Smooth muscle cell of the brain vasculature (primary cell): ENCODE measurements at regions not wholly inside any gene's neighbourhood (a gene's known extent, or its start where the extent isn't known, plus 50 kb on each side); places are given as distances from the start of the nearest gene placed in this dataset.
"Not testable (repeated sequence)": the region's sequence is repeated elsewhere in the genome, so short reads cannot be mapped to it uniquely, and the experiment has no call there.

Source experiments
- DNase-seq: peaks from one replicate; pipeline ENCODE4 v3.0.0-alpha.2; 2012; ENCODE audit warnings: low read depth, low spot score

DNA sequence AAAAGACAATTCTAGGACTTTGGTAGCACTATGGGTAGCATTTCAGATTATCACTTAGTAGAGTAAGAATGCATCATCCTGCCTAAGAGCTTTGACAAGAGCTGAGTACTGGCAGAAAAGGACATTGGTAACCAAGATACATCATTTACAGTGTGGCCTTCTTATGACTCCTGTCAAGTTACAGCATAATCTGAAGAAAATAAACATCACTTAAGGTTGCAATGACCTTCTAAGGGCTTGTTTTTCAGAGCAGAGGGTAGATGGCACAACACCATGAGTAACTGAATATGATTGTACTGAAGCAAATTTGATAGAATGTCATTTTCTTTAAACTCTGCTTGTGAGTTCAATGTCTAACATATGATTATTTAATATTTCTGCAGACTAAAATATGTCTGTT, 822.6 kb downstream of the TBC1D32 start:
- DNase-seq: no peak

DNA sequence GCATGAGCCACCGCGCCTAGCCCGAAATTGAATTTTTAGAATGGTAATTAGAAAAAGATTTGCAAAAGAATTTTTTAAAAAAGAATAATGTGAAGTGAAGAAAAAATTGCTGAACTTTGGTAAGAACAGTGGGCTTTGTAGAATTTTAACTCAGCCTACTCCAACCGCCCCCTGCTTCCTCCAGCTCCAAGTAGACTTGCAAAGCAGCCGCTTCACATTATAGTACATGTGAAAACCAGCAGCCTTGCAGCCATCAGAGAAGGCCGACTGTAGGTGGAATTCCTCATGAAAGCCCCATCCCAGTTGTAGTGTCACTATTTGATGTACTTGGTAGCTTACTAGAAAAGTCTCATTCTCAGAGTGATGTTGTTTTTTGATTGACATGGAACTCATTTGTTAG, 835.6 kb downstream of the TBC1D32 start:
- DNase-seq: no peak

DNA sequence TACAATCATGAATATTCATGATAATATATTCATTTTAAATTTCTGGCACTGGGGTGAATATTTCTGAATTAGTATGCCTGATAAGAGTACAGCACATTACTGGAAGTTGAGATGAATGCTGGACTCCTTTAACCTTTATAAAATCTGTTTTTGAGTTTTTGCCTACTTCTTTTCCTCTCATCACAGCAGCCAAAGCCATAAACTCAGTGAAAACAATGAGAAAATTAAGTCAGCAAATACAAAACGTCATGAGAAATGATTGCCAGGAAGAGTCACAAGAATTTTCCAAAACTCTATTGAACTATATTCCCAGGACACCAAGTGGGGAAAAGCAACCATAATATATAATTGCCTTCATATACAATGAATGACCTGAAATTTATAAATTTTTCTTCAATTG, 837.6 kb downstream of the TBC1D32 start:
- no peak for DNase-seq

DNA sequence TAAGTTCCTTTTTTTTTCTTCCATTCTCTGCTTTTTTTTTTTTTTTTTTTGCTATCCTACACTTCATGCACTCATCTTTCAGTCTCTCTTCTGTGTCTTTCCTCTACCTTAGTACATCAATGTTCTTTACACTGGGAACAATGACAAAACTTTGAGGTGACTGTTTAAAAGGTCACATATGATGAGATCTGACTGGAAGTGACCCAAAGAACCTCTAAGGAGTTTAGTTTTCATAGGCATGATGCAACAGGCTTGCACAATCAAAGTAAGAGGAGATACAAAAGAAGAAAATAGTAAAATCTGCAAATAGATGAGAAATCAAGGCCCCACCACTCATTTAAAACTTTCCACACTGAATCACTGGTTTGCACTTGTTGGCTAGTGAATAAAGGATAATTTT, 840.8 kb downstream of the TBC1D32 start:
- no peak for DNase-seq

DNA sequence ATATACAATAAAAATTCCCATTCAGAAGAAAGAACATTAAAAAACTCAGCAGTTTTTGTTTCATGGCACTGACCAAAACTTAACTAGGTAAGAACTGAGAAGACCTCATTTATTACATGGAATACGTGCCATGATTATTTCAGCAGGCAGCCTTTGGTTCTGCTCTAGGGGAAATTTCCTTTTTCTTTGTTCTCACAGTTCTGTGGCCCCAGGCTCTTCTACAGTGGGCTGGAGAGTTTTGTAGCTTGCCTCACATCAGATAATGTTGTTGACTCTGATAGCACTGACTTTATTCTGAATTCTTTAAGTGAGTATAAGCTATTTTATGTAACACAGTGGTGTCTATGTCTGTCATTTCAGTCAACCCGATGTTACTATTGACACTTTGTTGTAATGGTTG, 844.3 kb downstream of the TBC1D32 start:
- DNase-seq: no peak

DNA sequence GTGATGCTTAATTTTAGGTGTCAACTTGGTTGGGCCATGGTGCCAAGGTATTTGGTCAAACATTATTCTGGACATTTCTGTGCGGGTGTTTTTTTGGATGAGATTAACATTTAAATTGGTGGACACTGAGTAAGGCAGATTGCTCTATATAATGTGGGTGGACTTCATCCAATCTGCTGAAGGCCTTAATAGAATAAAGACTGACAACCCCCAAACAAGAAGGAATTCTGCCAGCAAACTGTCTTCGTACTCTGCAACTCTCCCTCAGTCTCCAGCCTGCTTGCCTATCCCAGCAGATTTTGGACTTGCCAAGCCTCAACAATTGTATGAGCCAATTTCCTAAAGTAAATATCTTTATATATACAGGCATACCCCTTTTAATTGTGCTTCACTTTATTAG, 850.1 kb downstream of the TBC1D32 start:
- no peak for DNase-seq

DNA sequence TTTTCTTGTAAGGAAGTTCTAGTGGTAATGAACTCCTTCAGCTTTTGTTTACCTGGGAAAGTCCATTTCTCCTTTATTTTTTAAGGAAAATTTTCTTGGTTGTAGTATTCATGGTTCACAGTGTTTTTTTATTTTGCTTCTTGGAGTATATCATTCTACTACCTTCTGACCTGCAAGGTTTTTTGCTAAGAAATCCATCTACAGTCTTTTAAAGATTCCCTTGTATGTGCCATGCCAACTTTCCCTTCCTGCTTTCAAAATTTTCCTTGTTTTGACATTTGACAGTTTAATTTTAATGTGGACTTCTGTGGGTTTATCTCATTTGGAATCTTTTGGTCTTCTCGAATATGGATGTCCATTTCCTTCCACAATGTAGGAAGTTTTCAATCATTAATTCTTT, 855.6 kb downstream of the TBC1D32 start:
- no peak for DNase-seq

DNA sequence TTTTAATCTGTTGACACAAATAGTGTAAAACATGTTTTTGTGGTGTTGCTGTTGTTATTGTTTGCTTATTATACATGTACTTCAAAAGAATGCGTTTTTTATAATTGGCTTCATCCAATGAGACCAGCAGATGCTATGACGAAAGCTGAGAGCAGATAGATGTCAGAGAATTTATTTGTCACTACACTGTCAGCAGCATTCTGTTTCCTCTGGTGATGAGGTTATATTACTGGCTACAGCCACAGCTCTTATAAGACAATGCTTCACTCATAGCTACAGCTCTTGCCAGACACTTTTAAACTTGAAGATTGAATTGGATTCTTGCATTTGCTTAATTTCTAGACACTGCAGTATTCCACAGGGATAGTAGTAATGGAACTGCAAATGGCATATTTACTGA, 860.5 kb downstream of the TBC1D32 start:
- DNase-seq: no peak

DNA sequence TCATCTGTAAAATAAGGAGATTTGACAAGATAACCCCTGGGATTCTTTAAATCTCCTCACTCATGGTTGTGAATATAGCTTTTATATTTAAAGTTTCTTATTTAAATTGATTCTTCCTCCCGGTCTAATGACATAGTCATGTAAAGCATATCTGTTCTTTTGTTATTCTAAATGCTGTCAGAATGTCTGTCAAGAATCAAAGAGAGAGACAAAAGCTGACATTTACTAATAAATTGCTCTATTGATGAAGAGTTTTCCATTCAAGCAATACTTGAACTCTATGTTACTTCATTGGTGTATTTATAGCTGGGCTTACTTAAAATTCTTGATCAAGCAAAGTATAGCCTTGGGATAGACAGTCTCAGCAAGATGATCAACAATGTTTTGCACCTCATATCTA, 865.8 kb downstream of the TBC1D32 start:
- DNase-seq: no peak

DNA sequence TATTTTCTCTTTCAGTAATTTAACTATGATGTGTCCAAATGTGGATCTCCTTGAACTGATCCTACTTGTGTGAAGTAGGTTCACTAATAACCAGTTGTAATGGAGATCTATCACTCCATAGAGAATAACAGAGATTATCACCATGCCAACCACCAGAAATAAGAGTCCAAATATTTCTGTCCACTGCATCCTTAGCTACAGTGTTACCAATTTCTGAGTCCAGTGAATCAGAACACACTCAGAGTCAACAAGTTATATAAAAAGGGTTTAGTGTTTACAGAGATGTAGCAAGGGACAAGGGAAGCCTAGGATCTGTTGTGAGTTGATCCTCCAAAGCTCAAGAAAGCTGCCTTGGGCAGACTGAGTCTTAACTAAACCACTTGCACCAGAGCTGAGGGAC, 882.8 kb downstream of the TBC1D32 start:
- DNase-seq: no peak

DNA sequence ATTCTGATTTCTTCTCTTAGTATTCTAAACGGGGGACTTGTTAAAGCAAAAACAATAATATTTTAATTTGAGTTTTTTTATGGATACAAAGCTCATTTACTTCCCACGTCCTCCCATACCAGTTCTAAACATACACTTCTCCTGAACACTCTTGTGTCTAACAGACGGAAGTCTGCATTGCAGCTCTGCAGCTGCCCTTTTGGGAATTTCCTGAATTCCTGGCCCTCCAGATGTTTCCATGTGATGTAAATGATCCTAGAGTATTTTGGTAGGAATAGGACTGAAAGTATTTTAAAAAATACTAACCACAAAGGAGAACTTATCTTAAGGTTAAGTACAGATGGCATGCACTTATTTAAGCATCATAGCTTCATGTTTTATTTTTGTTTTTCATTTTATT, 886.7 kb downstream of the TBC1D32 start:
- no peak for DNase-seq

DNA sequence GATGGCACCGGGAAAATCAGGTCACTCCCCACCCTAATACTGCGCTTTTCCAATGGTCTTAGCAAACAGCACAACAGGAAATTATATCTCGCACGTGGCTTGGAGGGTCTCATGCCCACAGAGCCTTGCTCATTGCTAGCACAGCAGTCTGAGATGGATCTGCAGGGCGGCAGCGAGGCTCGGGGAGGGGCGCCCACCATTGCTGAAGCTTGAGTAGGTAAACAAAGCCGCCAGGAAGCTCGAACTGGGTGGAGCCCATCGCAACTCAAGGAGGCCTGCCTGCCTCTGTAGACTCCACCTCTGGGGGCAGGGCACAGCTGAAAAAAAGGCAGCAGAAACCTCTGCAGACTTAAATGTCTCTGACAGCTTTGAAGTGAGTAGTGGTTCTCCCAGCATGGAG, 901.4 kb downstream of the TBC1D32 start:
- not testable (repeated sequence) for DNase-seq

DNA sequence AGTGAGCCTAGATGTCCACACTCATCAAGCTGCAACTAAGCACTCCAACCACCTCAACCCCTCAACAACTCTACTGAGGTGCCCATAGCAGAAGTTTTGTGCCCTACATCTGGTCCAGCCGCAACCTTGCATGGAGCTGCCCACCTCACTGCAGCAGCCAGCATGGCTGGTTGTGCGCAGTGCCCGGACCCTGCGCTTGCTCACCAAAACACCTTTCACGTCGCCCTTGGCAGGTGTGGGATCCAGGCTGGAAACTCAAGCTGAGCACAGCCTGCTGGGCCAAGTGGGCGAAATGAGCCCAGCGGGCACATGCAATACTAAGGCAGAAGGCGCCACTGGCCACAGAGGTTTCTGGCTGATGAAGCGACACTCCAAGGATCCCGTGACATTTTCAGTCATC, 902.4 kb downstream of the TBC1D32 start:
- no peak for DNase-seq

DNA sequence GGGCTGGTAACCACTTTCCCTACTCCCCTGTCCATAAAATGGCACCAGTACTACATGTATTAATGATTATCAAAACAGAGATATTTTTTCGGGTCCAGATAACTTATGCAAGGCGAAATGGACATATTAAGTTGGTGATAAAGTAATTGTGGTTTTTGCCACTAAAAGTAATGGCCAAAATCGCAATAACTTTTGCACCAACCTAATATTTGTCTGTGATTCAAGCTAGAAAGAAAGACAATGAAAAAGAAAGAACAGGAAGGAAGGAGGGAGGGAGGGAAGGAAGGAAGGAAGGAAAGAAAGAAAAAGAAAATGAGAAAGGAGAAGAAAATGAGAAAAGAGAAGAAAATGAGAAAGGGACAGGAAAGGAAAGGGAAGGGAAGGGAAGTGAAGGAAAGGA, 922.9 kb downstream of the TBC1D32 start:
- DNase-seq: no peak

DNA sequence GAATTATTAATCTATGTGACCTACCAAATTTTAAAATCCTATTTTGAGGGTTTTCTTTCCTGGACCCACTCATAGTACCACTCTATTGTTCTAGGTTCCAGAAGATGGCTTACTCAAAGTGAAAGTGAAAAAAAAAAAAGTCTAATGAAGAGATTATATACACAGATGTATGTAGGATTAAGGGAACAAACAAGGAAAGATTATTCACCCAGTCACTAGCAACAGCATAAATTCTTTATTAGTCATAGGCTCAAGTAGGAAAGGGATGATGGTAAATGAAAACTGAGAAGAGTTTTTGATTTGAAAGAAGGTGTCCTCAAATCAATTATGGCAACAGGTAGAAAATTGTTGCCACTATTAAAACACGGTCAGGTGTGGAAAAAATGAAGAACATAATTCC, 923.7 kb downstream of the TBC1D32 start:
- no peak for DNase-seq

DNA sequence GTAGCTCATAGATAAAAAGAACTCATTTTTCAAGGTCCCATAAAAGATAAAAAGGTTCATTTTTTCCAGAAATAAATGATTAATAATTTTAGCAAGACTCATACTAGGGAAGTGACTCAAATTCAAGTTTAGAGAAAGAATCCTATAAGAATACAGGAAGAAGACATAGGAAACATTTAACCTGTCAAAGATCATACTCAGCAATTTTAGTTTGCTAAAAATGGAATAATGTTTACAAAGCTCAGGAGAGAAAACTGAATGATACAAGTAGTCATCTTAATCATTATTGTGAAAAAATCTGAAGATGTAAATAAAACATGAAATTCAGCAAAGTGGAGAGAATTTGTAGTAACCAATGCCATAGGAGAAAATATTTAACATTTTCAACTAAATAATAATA, 926.6 kb downstream of the TBC1D32 start:
- no peak for DNase-seq

DNA sequence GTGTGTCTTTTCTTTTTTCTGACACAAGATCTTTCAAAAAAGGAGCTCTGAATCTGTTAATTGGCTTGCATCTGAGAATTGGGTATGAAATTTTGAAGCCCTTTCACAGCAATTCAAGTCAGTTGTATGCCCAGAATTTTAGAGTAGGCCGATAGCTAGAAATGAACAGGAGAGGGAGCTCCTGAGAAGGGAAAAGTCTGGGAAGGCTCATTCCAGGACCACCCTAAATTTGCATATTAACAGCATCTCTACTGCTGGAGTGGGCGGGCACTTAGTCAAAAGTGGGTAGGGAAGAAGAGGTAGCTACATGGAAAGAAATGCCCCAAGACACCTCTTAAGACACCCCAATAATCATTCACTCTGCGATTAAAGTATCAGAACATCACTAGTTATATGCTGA, 928.3 kb downstream of the TBC1D32 start:
- DNase-seq: no peak

DNA sequence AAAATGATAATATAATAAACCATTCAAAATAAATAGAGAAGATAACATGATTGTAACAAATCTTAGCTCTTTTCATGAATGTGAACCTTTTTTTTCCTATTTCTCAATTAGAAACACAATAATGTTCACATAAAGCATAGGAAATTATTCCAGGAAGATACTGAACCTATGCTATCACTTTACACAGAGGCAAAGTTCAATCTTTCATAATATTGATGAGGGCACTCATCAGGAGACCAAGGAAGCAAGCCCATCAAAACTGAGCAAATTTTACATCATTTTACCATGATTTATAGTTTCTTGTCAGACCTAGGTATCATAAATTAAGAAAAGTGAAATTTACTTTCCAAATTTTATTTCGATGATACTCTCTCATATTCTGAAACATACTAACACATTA, 938.5 kb downstream of the TBC1D32 start:
- DNase-seq: no peak

DNA sequence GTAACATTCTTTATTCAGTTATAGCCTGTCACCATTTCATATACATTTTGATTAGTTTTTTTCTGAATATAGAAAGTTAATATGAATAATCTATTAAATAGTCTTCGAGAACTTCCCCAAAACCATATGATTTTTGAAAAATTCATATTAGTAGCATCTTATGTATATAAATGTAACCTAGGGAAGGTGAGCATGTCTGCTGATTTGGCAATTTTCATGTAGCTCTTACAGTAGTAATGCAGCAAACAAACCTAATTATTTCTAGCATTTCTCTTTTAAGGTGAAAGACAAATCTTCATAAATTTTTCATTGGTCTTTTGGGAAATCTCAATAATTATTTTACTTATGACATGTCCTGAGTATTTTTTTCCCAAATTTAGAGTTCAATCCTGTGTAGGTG, 939.0 kb downstream of the TBC1D32 start:
- DNase-seq: no peak

DNA sequence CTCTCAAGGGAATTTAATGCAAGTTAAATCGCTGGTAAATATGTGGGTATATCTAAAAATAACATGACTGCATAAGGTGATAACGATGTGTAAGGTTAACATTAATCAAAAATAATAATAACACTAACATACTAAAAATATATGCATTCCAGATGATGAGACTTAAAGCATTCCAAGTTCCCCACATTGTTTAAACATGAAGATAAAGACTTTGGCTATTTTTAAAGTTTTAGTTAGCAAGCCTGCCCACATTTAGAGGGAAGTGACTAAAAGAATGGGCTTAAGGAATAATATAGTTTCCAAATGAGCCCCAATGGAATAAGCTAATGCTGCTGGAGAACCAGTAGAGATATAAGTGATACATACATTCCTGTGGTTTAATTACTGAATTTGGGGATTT, 941.3 kb downstream of the TBC1D32 start:
- no peak for DNase-seq

DNA sequence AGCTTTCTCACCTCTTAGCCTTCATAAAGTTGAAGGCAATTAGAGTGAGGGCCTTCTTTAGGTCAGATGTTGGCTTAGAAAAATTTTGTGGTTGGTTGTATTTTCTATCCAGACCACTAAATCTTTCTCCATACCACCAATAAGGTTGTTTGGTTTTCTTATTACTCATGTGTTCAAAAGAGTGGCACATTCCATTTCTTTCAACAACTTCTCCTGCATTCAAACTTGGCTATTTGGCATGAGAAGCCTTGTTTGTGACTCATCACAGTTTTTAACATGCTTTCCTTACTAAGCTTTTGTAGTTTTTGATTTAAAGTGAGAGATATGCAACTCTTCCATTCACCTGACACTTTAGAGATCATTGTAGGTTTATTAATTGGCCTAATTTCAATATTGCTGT, 949.6 kb downstream of the TBC1D32 start:
- DNase-seq: no peak

DNA sequence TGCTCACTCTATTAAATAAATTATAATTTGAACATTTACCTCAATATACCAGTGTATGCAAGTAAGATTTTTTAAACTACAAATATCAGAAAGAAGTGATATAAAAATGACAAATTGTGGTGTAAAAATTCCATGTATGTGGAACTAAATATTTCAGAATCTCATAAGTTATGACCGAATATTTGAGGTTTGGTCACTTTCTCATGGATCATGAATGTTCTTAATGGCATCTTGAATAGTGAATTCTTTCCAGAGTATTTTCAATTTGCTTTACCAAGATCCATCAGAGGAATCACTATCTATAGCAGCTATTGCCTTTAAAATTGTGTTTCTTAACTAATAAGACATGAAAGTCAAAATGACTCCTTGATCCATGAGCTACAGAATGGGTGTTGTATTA, 950.6 kb downstream of the TBC1D32 start:
- no peak for DNase-seq

DNA sequence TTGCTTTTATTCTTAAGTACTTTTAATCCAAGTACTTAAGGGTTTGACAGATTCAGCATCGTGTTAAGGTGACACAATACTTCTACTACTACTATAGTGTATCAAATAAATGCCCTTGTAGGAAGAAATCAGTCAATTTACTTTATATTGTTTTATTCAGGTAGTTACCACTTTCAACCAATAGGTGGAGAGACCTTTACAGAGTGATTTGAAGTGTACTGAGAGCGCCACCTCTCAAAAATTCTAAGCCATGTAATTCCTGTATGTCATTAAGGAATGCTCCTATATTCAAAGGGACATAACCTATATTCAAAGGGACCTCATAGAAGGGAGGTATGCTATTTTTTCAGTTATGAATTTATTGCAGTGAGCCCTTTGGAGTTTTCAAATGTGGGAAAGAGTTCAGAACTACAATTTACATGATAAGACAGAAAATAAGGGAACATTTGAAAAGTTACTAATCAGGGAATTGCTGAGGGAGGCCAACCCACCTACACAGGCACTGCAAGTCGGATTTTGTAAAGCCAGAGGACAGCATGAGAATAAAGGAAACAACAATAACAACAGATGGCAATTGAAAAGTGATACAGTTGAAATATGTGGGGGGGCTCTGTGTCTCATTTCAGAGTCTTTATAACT, 955.6 kb downstream of the TBC1D32 start:
- no peak for DNase-seq

DNA sequence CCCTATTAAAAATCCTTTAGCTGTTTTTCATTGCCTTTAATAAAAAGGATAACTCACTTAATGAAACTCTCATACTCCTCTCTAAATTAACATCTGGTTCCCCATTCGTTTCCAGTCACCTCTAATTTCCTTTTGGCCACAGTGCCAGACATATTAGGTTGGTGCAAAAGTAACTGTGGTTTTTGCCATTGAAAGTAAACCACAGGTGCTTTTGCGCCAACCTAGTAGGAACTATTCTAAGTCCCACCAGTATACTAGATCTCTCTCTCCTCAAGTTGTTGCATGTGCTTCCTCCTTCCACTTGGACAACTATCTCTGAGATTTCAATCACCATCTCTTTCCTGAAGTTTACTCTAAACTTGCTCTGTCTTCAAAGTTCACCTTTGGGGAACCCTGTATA, 961.1 kb downstream of the TBC1D32 start:
- no peak for DNase-seq

DNA sequence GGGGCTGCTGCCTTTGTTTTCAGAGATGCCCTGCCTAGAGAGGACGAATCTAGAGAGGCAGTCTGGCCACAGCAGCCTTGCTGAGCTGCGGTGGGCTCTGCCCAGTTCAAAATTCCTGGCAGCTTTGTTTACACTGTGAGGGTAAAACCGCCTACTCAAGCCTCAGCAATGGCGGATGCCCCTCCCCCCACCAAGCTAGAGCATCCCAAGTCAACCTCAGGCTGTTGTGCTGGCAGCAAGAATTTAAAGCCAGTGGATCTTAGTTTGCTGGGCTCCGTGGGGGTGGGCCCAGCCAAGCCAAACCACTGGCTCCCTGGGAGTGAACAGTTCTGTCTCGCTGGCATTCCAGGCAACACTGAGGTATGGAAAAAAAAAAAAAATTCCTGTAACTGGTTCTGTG, 970.9 kb downstream of the TBC1D32 start:
- DNase-seq: no peak
